Prostate gland (tissue), 2 donors: ENCODE measurements at regions not wholly inside any gene's neighbourhood (a gene's known extent, or its start where the extent isn't known, plus 50 kb on each side); places are given as distances from the start of the nearest gene placed in this dataset.

Experiments used
- POLR2A ChIP-seq: fragments of 450-650 bp; IDR thresholded peaks from one replicate; pipeline ENCODE4 v1.6.1; 2016; ENCODE audit warnings: antibody characterized with exemption, mild to moderate bottlenecking
- TF ChIP-seq, protein P1 (sequence below), 4 experiments: fragments of 200-600 bp in 2 of 4; fragments of 450-650 bp in 2 of 4; sonication (generic) in 2 of 4; IDR thresholded peaks; 1 replicate in 3 of 4; 2 replicates in 1 of 4; pipeline ENCODE4 v1.5.1; 2016 to 2019; ENCODE audit warnings: antibody characterized with exemption in 4 of 4, mild to moderate bottlenecking in 2 of 4, moderate library complexity in 2 of 4

DNA sequence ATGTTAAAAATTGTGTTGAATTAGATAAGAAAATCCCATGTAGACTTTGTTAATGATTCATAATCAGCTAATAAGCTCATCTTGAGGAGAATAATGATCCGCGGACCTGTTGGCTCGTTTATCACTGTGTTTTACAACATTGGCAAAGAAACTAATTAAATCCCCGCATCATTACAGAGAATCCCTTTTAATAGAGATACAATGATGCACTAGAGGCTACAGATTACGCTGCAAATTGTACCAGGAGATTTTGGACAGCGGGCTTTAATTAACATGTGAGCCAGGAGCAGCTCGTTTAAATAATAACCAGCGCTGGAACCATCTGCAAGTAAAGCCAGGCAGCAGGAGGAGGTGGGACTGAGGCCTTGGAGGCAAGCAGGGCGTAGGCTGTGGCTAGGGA lies 280.3 kb upstream of the POU3F1 start:
- TF ChIP-seq, protein P1, sequence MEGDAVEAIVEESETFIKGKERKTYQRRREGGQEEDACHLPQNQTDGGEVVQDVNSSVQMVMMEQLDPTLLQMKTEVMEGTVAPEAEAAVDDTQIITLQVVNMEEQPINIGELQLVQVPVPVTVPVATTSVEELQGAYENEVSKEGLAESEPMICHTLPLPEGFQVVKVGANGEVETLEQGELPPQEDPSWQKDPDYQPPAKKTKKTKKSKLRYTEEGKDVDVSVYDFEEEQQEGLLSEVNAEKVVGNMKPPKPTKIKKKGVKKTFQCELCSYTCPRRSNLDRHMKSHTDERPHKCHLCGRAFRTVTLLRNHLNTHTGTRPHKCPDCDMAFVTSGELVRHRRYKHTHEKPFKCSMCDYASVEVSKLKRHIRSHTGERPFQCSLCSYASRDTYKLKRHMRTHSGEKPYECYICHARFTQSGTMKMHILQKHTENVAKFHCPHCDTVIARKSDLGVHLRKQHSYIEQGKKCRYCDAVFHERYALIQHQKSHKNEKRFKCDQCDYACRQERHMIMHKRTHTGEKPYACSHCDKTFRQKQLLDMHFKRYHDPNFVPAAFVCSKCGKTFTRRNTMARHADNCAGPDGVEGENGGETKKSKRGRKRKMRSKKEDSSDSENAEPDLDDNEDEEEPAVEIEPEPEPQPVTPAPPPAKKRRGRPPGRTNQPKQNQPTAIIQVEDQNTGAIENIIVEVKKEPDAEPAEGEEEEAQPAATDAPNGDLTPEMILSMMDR (IDR thresholded peaks at IDR 0.05): no peak
- TF ChIP-seq POLR2A: no peak
